GM12878 (cell line): ENCODE measurements at regions not wholly inside any gene's neighbourhood (a gene's known extent, or its start where the extent isn't known, plus 50 kb on each side); places are given as distances from the start of the nearest gene placed in this dataset.

Source experiments
- ATAC-seq: fragments of 200-7000 bp; cut with Tn5 transposase; 3 replicates; pipeline ENCODE4 v1.9.1; 2020; ENCODE audit warnings: mild to moderate bottlenecking, moderate library complexity
- BruUV-seq: library from RNA; stranded (reverse); fragments of 400-500 nt; replicated peaks from 2 replicates; lab custom pipeline; 2021; lab: Mats Ljungman, UMichigan
- CTCF ChIA-PET: fragments of 300-600 bp; sonication (Branson Sonifier 250); formaldehyde crosslinking; extraction: SDS; loops from one replicate; lab custom pipeline; 2021; ENCODE audit warnings: inconsistent platforms; lab: Yijun Ruan, JAX
- POLR2A ChIA-PET: fragments of 350-600 bp; formaldehyde crosslinking; extraction: SDS; loops from one replicate; lab custom pipeline; 2021; ENCODE audit warnings: inconsistent platforms; lab: Charles Lee
- RAD21 ChIA-PET: fragments of 300-600 bp; sonication (Branson Sonifier 250); formaldehyde crosslinking; loops from one replicate; lab custom pipeline; 2023; ENCODE audit warnings: antibody characterized with exemption; ENCODE audit not compliant: unreplicated experiment; lab: Charles Lee
- SMC1A ChIA-PET: fragments of 300-600 bp; sonication (Branson Sonifier 250); formaldehyde crosslinking; loops from one replicate; lab custom pipeline; 2023; ENCODE audit not compliant: unreplicated experiment, uncharacterized antibody; lab: Charles Lee
- DNase-seq: peaks from one replicate; pipeline ENCODE4 v3.0.0-alpha.2; 2011; ENCODE audit warnings: low read depth, low spot score
- FAIRE-seq: peaks from 3 replicates; lab custom pipeline; 2011; peaks lifted over from hg19 to GRCh38; lab: Jason Lieb, UNC
- H2AFZ ChIP-seq: 2 replicates; pipeline ENCODE4 v1.6.0; 2011; ENCODE audit warnings: low read depth, low read length, control low read depth; ENCODE audit not compliant: control insufficient read depth
- H3K27ac ChIP-seq: 2 replicates; pipeline ENCODE4 v1.5.1; 2011; ENCODE audit warnings: control low read depth; ENCODE audit not compliant: control insufficient read depth, insufficient read depth
- H3K27me3 ChIP-seq, 2 experiments: replicated peaks in 1 of 2; 2 replicates each; pipeline versions ENCODE4 v1.6.0 to v1.6.1; 2011; ENCODE audit warnings: low read length in 1 of 2; ENCODE audit not compliant: control insufficient read depth in 2 of 2, insufficient read depth in 2 of 2
- H3K36me3 ChIP-seq, 2 experiments: 2 replicates each; pipeline ENCODE4 v1.5.1; 2011; ENCODE audit warnings: low read length in 1 of 2; ENCODE audit not compliant: control insufficient read depth in 2 of 2, insufficient read depth in 2 of 2
- H3K4me1 ChIP-seq: 2 replicates; pipeline ENCODE4 v1.6.1; 2011; ENCODE audit warnings: mild to moderate bottlenecking, low read length, moderate library complexity, mixed read lengths; ENCODE audit not compliant: control insufficient read depth, insufficient read depth
- H3K4me2 ChIP-seq: 2 replicates; pipeline ENCODE4 v1.6.0; 2011; ENCODE audit warnings: control low read depth; ENCODE audit not compliant: control insufficient read depth, insufficient read depth
- H3K4me3 ChIP-seq: fragments of 200-600 bp; sonication (generic); 2 replicates; pipeline ENCODE4 v1.5.1; 2016
- H3K79me2 ChIP-seq: 2 replicates; pipeline ENCODE4 v1.6.0; 2011; ENCODE audit warnings: low read length; ENCODE audit not compliant: control insufficient read depth, insufficient read depth
- H3K9ac ChIP-seq: 2 replicates; pipeline ENCODE4 v1.8.0; 2011; ENCODE audit warnings: low read length, control low read depth, mixed read lengths; ENCODE audit not compliant: control insufficient read depth, insufficient read depth
- H3K9me3 ChIP-seq: replicated peaks from 3 replicates; pipeline ENCODE4 v1.5.1; 2011; ENCODE audit warnings: mild to moderate bottlenecking, low read length; ENCODE audit not compliant: control insufficient read depth, insufficient read depth
- H4K20me1 ChIP-seq: 2 replicates; pipeline ENCODE4 v1.6.0; 2011; ENCODE audit not compliant: control insufficient read depth, insufficient read depth
- ATF7 ChIP-seq: fragments of 450-650 bp; IDR thresholded peaks from 2 replicates; pipeline ENCODE4 v1.6.1; 2016; ENCODE audit warnings: low read depth, mild to moderate bottlenecking
- CBX3 ChIP-seq: fragments of 200-600 bp; sonication (generic); IDR thresholded peaks from 2 replicates; pipeline ENCODE4 v1.6.1; 2016; ENCODE audit warnings: low read depth, borderline replicate concordance
- E2F8 ChIP-seq: fragments of 450-650 bp; IDR thresholded peaks from 2 replicates; pipeline ENCODE4 v1.6.1; 2018; ENCODE audit warnings: mild to moderate bottlenecking, low read depth, moderate library complexity; ENCODE audit not compliant: partially characterized antibody
- HDAC6 ChIP-seq: fragments of 200-600 bp; sonication (generic); IDR thresholded peaks from one replicate; pipeline ENCODE4 v1.8.0; 2017; ENCODE audit warnings: antibody characterized with exemption; ENCODE audit not compliant: unreplicated experiment
- HSF1 ChIP-seq: fragments of 150-350 bp; IDR thresholded peaks from 2 replicates; pipeline ENCODE4 v1.6.1; 2014; ENCODE audit warnings: mild to moderate bottlenecking, low read depth, low read length
- IKZF1 ChIP-seq: fragments of 450-650 bp; conservative IDR thresholded peaks from 2 replicates; pipeline ENCODE4 v1.6.1; 2017; ENCODE audit warnings: antibody characterized with exemption, mild to moderate bottlenecking
- KDM1A ChIP-seq: fragments of 200-600 bp; sonication (generic); IDR thresholded peaks from 2 replicates; pipeline ENCODE4 v1.6.1; 2016; ENCODE audit warnings: borderline replicate concordance
- NR2C2 ChIP-seq: IDR thresholded peaks from 2 replicates; pipeline ENCODE4 v1.6.1; 2011; ENCODE audit warnings: borderline replicate concordance, low read depth; ENCODE audit not compliant: control insufficient read depth, insufficient read length
- RBBP5 ChIP-seq: fragments of 200-600 bp; sonication (generic); conservative IDR thresholded peaks from 2 replicates; pipeline ENCODE4 v1.6.1; 2016
- SMARCA5 ChIP-seq: fragments of 450-650 bp; IDR thresholded peaks from 2 replicates; pipeline ENCODE4 v1.6.1; 2017; ENCODE audit warnings: mild to moderate bottlenecking
- SRF ChIP-seq, 2 experiments: IDR thresholded peaks; 2 replicates each; pipeline ENCODE4 v1.6.1; 2011; ENCODE audit warnings: low read depth in 2 of 2, low read length in 2 of 2, mild to moderate bottlenecking in 1 of 2, moderate library complexity in 1 of 2
- TCF3 ChIP-seq: IDR thresholded peaks from 2 replicates; pipeline ENCODE4 v1.6.1; 2012; ENCODE audit warnings: low read depth, mild to moderate bottlenecking, low read length, borderline replicate concordance; ENCODE audit not compliant: insufficient read depth
- ZSCAN29 ChIP-seq: fragments of 450-650 bp; IDR thresholded peaks from 2 replicates; pipeline ENCODE4 v1.6.1; 2017; ENCODE audit warnings: mild to moderate bottlenecking, moderate library complexity
- WGBS: methylation state at CpG from one replicate; pipeline ENCODE4 v1.1.6; 2016; ENCODE audit warnings: low lambda C conversion rate; ENCODE audit not compliant: insufficient replicate concordance, insufficient coverage; ENCODE audit errors: missing lambda C conversion rate; 5-methylcytosine and 5-hydroxymethylcytosine counted together
- in situ Hi-C: fragments of 300-500 bp; cut with MboI; formaldehyde crosslinking; loops from 9 replicates; pipeline ENCODE4 v1.14.3; 2018; ENCODE audit warnings: mixed read lengths
- intact Hi-C: fragments of 100-400 bp; cut with micrococcal nuclease; formaldehyde crosslinking; loops from one replicate; pipeline ENCODE4 v1.14.2; 2022; ENCODE audit not compliant: unreplicated experiment
- TF ChIP-seq, protein P1 (sequence below): fragments of 450-650 bp; IDR thresholded peaks from 2 replicates; pipeline ENCODE4 v1.6.1; 2017; ENCODE audit warnings: borderline replicate concordance

DNA sequence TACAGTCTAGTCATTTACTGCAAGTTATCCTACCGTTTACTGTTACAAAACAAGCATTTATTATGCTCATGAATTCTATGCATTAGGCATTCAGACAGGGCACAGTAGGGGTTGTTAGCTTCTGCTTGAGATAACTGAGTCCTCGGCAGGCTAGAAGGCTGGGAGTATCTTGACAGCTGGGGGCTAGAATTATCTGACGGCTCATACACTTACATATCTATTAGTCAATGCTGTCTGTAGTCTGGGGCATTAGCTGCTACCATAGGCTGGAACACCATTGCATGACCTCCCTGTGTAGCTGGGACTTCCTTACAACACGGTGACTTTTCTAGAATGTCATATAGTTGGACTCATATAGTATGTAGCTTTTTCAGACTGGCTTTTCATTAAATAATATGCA, 61.9 kb upstream of the ALK start:
- Histone ChIP-seq H3K27me3 (peaks cover 0 to 2% of the 10 kb centered on the region in 2 experiments; a peak in 2 of 4 replicates), H3K4me2 (no peak overlapping the region), H3K36me3 (no peaks in the 10 kb centered on the region), H3K9ac (no peak overlapping the region), H3K79me2 (no peaks in the 10 kb centered on the region), H3K27ac (no peak overlapping the region), H3K4me3 (no peak overlapping the region), H4K20me1 (no peaks in the 10 kb centered on the region), H3K4me1 (no peaks in the 10 kb centered on the region), H2AFZ (no peak overlapping the region), H3K9me3 (no peaks in the 10 kb centered on the region)
- POLR2A ChIA-PET = no interaction called here
- BruUV-seq = no TSS peak
- DNase-seq (no peak), FAIRE-seq (no peak), ATAC-seq (no peak)
- 21% methylated on average over 4 of the region's 4 CpGs for WGBS
- TF ChIP-seq E2F8 = no peak
- no peak for TF ChIP-seq SMARCA5
- TF ChIP-seq TCF3 = no peak
- TF ChIP-seq, protein P1, sequence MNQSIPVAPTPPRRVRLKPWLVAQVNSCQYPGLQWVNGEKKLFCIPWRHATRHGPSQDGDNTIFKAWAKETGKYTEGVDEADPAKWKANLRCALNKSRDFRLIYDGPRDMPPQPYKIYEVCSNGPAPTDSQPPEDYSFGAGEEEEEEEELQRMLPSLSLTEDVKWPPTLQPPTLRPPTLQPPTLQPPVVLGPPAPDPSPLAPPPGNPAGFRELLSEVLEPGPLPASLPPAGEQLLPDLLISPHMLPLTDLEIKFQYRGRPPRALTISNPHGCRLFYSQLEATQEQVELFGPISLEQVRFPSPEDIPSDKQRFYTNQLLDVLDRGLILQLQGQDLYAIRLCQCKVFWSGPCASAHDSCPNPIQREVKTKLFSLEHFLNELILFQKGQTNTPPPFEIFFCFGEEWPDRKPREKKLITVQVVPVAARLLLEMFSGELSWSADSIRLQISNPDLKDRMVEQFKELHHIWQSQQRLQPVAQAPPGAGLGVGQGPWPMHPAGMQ = no peak
- no peak for TF ChIP-seq HSF1
- TF ChIP-seq KDM1A = no peak
- TF ChIP-seq SRF (IDR thresholded peaks at IDR 0.05; ENCODE audit: low read depth in 2 of 2, low read length in 2 of 2) = no peak
- no peak for TF ChIP-seq RBBP5
- no peak for TF ChIP-seq NR2C2
- no peak for TF ChIP-seq IKZF1
- TF ChIP-seq ATF7 = no peak
- no peak for TF ChIP-seq HDAC6
- no peak for TF ChIP-seq CBX3
- no peak for TF ChIP-seq ZSCAN29
- intact Hi-C loops (no loop called here), in situ Hi-C loops (no loop called here)
- SMC1A ChIA-PET = no interaction called here
- RAD21 ChIA-PET = no interaction called here
- CTCF ChIA-PET = interaction anchor here (1.2 kb wide), 1 partner anchor 60 kb away, joined by 4 read pairs; no protein-coding TSS in a partner anchor
